Activated CD4-positive, CD25-positive, alpha-beta regulatory T cell treated with anti-CD3 and anti-CD28 coated beads, Interleukin-2, amount 50 U/mL, for 16 hours (primary cell): ENCODE measurements at regions not wholly inside any gene's neighbourhood (a gene's known extent, or its start where the extent isn't known, plus 50 kb on each side); places are given as distances from the start of the nearest gene placed in this dataset.
"Not testable (repeated sequence)": the region's sequence is repeated elsewhere in the genome, so short reads cannot be mapped to it uniquely, and the experiment has no call there.

ENCODE experiments used
- DNase-seq: peaks from one replicate; pipeline ENCODE4 v3.0.0-alpha.2; 2020; ENCODE audit warnings: low read depth, low spot score

- no peak for DNase-seq
Observed at GRCh38 chr1:192476802-192477298, 98.7 kb upstream of the RGS1 start.

GRCh38 chr1:192477630-192478029 is 97.9 kb upstream of the RGS1 start:
- DNase-seq, result no peak

DNA sequence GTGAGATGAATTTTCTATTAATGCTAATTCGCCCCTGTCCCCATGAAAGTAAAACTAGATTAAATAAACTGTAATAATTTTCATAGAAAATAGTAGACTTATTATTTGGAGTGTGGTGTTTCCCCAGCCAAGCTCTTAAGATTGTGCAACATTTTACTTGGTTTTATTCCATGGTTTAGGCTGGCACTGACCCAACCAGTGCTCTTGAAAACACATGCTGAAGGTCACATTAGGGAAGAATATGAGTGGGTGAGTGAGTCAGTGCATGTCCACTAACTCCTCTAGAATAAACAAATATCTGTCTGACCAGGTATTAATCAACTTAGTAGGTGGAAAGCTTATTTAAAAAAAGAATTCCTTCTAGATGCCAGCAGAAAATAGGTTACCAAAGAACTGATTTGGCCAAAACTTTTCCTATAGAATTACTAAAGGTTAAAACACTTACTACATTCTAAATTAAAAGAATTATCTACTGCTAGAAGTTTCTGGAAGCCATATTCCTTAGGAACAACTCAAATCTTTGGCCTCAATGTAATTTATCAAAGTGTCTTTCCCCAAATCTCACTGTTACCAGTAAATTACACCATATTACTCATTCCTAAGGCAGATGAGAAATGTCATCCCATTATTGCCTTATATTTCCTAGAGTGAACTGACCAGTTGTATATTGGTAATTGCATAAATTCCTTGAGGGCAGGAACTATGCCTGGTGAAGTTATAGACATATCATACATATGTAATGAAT is 89.7 kb upstream of the RGS1 start:
- DNase-seq, result no peak

DNA sequence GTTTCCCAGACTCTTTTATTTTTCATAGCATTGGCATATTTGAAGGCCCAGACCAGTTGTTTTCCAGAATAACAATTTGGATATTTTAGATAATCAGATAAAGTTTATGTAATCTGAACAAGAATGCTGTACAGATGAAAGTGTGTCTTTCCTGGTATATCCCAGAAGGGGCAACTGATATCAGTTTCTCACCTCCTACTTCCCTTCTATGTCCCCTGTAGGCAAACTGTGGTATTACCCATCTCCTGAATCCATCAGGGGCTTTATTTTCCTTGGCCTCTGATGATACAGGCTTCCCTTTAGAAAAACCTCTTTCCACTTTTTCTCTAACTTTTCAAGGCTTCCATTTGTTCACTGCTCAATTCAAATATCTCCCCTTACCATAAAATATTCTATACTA is 87.5 kb upstream of the RGS1 start:
- no peak for DNase-seq

GRCh38 chr1:192489047-192489446 is 86.5 kb upstream of the RGS1 start:
- no peak for DNase-seq

DNA sequence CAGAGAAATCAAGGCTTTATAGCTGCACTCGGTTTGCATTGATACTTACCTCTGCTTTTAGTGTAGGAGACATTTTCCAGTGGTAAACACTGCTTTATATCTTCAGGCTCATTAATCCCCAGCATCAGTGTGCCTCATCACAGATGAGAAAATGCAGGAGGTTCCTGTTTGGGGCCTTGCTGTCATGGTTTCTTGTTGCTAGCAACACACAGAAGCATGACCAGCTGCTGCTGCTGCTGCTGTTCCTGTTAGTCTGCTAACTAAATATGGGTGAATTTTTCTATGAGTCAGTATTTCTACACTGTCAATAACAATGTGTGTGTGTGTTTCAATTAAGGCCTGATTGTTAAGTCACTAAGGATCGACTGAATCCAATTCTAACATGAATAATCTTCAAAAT is 85.8 kb upstream of the RGS1 start:
- no peak for DNase-seq

DNA sequence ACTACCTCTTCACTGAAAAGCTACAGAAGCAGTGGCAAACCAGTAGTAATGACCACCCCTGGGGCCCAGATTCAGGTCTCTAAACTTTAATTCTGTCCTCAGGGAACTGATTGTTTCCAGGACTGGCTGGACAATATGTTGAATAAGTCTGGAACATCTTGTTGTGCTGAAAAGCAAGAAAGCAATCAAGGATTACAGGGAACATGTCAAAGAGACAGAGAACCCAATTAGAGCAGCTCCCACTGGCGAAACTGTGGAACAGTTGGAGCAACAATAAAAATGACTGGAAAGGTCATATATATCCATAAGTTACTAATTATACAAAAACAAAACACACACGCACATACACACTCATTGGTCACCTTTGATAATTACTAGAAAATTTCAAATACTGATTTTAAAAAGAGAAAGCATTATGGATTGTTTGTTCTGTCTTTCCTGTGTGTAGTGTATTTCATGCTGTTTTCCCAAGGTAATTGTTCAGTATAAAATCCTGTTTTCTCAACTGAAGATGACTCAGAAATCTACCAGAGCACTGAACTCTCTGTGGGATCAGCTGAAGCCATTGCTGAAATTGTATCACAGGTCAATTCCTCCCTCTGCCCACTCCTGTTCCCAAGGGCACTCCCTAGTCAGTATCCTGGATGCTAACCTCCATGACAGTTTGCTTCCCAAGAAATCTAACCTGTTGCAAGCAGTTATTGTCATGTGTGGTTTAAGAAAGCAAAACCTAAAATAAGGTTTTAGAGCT is 83.6 kb upstream of the RGS1 start:
- DNase-seq, result no peak

DNA sequence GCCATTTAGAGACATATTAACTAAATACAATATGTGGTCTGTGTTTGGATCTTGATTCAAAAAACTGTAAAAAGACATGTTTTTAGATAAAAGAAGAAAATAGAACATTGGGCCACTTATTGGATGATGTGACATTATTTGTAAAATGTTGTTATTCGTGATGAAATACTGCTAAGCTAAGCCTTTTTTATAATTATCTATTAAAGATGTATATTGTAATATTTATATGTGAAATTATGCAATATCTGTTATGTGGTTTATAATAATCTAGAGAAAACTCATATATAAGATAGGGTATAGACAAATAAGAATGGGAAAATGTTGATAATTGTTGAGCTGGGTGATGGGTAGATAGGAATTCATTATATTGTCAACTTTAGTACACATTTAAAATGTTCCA is 82.0 kb upstream of the RGS1 start:
- no peak for DNase-seq

DNA sequence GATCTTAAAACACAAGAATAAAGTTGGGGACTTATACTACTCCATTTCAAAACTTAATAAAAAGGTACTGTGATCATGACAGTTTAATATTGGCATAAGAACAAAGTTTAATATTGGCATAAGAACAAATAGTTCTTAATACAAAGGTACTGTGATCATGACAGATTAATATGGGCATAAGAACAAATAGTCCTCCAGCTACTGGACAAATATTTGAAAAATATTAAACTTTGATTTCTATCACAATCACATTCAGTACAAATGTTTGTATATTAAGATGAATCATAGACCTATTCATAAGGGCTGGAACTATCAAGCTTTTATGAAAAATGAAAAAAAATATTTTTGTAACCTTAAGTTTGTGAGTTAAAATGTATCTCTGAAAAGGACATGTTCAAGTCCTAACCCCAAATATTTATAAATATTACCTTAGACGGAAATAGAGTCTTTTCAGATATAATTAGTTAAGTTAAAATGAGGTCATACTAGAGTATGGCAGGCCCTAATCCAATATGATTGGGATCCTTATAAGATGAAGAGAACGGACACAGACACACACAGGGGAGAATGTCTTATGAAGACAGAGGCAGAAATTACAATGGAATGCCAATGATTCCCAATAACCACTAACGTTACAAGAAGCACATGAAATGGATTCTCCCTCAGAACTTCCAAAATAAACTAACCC is 79.1 kb upstream of the RGS1 start:
- no peak for DNase-seq

DNA sequence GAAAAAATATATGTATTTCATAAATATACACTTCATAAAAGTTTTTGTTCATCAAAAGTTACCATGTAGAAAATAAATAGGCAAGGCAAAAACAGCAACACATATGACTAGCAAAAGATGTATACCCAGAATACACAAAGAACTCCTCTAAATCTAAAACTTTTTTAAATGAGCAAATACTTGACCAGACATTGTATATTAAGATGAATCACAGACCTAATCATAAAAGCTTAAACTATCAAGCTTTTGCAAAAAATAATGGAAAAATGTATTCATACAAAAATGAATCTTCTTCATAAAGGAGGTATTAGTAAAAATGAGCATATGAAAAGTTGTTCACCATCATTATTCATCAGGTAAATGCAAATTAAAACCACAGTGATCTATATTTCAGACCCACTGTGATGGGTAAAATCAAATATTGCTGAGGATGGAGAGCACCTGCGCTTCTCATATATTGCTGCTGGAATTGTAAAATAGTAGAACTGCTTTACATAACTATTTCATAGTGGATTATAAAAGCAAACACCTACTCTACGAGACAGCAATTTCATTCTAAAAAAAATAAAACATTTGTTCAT is 78.3 kb upstream of the RGS1 start:
- no peak for DNase-seq

- not testable (repeated sequence) for DNase-seq
Observed at GRCh38 chr1:192498092-192498491, 77.5 kb upstream of the RGS1 start.

DNA sequence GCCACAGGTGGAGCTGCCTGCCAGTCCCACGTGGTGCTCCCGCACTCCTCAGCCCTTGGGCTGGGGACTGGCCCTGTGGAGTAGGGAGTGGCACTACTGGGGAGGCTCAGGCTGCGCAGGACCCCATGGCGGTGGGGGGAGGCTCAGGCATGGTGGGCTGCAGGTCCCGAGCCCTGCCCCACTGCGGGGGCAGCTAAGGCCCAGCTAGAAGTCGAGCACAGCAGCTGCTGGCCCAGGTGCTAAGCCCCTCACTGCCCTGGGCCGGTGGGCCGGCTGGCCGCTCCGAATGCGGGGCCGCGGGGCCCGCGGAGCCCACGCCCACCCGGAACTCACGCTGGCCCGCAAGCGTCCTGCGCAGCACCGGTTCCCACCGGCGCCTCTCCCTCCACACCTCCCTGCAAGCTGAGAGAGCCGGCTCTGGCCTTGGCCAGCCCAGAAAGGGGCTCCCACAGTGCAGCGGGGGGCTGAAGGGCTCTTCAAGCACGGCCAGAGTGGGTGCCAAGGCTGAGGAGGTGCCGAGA is 76.5 kb upstream of the RGS1 start:
- DNase-seq, result not testable (repeated sequence)

GRCh38 chr1:192500541-192500940 is 75.0 kb upstream of the RGS1 start:
- not testable (repeated sequence) for DNase-seq

- DNase-seq, result no peak
Observed at GRCh38 chr1:192506741-192507155, 68.8 kb upstream of the RGS1 start.

GRCh38 chr1:192512426-192513162 is 63.0 kb upstream of the RGS1 start:
- no peak for DNase-seq

DNA sequence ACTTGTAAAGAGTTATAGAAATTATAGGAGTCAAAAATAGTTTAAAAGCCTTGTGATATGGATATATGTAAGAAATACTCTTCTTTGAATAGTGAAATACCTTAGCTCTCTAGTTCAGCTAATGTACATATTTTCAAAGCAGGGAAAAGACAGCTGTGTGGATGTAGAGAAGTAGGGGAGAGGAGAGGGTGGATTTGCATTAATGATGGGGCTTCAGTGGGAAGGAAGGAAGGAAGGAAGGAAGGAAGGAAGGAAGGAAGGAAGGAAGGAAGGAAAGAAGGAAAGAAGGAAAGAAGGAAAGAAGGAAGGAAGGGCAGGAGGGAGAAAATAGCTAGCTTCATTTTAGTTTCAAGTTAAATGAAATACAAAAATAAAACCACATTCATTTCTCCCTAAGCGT is 62.4 kb upstream of the RGS1 start:
- no peak for DNase-seq

- DNase-seq, result no peak
Observed at GRCh38 chr1:192513697-192514096, 61.9 kb upstream of the RGS1 start.

- peak; percentile 46 for DNase-seq
Observed at GRCh38 chr1:192516776-192517297, 58.7 kb upstream of the RGS1 start.

GRCh38 chr1:192517716-192518355 is 57.7 kb upstream of the RGS1 start:
- DNase-seq, result not testable (repeated sequence)

- no peak for DNase-seq
Observed at GRCh38 chr1:192518700-192519099, 56.9 kb upstream of the RGS1 start.
